CD4-positive, alpha-beta T cell treated with Interleukin-4 for 4 hours (primary cell): ENCODE measurements at regions not wholly inside any gene's neighbourhood (a gene's known extent, or its start where the extent isn't known, plus 50 kb on each side); places are given as distances from the start of the nearest gene placed in this dataset.

ENCODE experiments used
- DNase-seq: peaks from one replicate; pipeline ENCODE4 v3.0.0-alpha.2; 2020

DNA sequence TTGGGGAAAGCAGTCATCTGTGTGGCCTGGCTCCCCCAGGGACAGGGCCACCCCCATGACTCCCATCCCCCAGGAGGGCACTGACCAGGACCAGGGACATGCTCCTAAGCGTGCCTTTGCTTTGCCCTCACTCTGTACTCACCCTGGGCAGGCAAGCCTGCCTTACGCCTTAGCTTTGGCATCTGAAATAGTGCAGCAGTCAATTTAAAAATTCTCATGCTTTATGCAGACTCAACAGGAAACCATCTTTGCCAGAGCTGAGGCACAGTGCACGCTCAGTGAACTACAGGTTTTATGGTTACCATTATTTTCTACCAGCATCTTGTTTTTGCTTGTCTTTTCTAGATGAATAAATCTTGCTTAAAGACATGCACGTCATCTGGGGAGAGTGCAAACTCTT lies 323.5 kb downstream of the IRX2 start:
- DNase-seq = no peak

DNA sequence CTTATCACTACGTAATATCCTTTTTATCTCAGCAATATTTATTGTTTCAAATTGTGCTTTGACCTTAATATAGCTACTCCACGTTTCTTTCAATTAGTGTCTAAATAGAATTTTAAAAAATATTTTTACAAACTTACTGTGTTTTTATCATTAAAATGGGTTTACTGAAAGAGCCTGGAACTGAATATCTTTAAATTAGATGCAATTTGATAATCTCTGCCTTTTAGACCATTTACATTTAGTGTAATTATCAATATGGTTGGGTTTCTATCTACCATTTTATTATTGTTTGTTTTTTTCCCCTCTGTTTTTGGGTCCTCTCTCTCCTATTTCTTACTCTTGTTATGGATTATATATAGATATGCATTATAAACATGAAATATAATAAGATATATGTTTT lies 327.8 kb downstream of the IRX2 start:
- no peak for DNase-seq

GRCh38 chr5:2417301-2417700 lies 334.2 kb downstream of the IRX2 start:
- no peak for DNase-seq

DNA sequence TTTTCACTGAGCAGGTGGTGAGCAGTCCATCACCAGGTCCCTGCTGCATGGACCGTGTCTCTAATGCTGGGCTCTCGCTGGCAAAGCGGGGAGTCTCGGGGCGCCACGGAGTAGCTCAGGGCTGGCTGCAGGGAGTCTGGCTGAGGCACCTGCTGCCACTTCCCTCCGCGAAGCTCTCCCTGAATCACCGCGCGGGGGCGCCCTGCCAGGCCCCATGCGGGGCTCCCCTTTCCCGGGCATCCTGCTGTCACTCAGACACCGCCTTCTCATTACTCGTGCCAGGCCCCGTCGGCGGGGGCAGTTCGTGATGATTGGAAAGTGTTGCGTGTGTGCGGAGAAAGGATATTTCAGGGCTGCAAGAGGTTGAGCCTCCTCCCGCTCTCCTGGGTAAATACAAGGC lies 335.8 kb downstream of the IRX2 start:
- DNase-seq = no peak

GRCh38 chr5:2410451-2410850 lies 341.0 kb downstream of the IRX2 start:
- no peak for DNase-seq

GRCh38 chr5:2403296-2403695 lies 348.2 kb downstream of the IRX2 start:
- DNase-seq = no peak

- no peak for DNase-seq
These were observed 351.7 kb downstream of the IRX2 start for GRCh38 chr5:2399804-2400203.

GRCh38 chr5:2399096-2399495 lies 352.4 kb downstream of the IRX2 start:
- no peak for DNase-seq

DNA sequence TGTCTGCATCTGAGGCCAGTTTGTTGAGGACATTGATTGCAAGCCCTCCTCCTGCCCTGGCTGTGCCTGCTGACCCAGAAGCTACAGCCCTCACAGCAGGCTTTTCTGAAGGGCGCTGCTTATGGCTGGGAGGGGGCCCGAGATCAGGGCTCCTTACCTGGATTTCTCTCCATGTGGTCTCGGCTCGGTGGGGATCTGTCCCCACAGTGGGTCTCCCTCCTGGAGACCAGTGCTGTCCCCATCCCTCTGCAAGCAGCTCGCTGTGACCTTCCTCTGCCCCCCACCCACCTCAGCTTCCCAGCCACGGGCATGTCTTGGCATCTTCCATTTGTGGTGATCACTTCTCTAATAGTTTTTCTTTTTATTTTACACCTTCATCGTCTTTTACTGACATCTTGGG lies 357.9 kb downstream of the IRX2 start:
- no peak for DNase-seq

- no peak for DNase-seq
These were observed 359.9 kb downstream of the IRX2 start for GRCh38 chr5:2391566-2391965.

DNA sequence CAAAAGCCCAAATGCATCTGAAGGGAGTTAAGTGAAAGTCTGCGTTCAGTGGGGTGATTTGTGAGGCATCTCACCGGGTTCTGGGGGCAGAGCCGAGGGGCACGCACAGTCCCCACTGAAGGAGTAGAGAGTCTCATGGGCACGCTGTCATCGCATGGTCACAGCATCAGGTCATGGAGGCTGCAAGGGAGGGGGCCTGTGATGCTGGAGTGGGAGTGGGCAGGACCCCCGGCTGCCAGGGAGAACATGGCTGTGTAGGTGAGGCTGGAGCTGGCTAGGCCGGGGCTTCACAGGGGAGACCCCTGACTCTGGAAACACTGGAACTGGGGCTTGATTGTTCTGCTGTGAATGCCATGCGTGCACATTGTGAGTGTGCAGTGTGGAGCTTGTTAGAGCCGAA lies 360.5 kb downstream of the IRX2 start:
- DNase-seq = no peak

DNA sequence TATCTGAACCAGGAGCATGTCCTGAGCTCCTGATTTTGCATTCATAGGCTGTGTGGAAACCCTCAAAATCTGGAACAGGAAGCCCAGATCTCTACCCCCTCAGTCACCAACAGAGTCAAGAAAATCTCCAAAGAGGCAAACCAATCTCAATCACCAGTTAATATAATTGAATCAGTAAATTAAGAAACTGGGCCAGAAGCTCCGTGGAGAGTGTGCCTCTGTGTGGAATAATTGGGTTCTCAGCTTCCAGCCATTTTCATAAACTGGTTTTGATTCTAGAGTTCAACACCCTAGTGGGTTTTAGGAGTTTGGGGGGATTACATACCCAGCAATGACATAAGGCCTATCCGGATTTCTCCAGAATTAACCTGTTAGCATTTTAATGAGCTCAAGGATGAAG lies 362.9 kb downstream of the IRX2 start:
- DNase-seq = no peak

- DNase-seq = no peak
These were observed 363.7 kb downstream of the IRX2 start for GRCh38 chr5:2387634-2388325.

DNA sequence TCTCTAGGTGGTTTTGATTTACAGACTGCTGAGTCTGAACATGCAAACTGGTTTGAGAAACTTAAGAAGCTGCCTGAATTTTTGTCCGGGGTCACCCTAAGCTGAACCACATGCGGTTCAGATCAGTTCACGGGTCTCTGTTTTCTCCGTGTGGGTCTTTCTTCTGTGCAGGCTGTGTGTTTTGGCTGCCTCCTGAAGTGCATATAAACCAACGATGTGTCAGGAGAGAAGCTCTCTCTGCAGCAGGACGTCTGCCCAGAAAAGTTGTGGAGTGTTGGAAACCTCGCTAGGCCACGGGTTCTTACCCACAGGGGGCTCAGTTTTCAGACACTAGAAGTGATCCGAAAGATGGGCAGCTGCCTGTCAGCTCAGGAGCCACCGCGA lies 364.2 kb downstream of the IRX2 start:
- DNase-seq = no peak

DNA sequence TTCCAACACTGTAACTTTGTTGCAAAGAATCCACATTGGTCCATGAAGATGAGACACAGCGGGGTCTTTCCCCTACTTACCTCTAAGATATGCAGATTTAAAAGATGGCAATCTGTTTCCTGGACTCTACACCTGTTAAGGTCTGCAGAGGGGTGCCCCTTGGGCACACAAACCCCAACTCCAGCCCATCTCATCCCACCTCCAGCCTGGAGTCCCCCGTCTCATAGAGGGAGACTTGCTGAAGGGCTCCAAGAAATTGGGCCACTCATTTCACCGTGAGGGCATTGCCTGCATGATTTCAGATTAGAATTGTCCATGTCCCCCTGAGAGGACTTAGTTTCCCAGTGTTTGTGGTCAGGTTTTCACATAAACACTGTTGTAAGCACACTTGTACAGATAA lies 365.7 kb downstream of the IRX2 start:
- DNase-seq = no peak

GRCh38 chr5:2383698-2384065 lies 367.8 kb downstream of the IRX2 start:
- no peak for DNase-seq

- no peak for DNase-seq
These were observed 368.4 kb downstream of the IRX2 start for GRCh38 chr5:2382776-2383697.

DNA sequence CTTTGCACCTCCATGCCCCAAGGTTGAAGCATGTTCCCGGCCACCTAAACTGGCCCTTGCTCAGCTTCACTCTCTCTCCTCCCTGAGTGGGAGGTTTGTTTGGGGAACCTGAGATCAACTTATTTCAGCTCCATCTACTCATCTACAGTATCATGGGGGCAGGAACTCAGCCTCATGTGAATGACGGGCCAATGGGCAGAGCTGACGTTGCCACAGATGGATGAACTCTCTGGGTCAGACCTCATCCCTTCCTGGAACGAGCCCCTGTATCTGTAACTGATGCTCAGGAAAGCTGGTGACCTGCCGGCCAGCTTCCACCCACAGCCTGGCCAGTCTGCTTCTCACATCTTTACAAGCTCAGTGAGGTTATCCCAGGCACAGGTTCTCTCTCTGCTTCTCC lies 369.6 kb downstream of the IRX2 start:
- DNase-seq = no peak

DNA sequence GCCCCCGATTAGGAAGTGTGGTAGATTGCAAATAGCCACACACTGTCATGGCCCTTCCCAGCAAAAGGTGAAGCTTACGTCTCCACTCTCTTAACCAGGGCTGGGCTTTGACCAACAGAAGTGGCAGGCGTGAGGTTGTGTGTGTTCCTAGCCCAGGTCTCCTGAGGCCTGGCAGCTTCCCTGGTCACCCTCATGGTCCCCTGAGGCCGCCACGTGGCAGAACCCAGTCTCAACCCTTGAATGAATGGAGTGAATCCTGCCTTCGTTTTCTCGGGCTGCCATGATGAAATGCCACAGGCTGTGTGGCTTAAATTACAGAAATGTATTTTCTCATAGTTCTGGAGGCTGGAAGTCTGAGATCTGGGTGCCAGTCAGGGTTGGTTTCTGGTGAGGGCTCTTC lies 370.4 kb downstream of the IRX2 start:
- DNase-seq = no peak

DNA sequence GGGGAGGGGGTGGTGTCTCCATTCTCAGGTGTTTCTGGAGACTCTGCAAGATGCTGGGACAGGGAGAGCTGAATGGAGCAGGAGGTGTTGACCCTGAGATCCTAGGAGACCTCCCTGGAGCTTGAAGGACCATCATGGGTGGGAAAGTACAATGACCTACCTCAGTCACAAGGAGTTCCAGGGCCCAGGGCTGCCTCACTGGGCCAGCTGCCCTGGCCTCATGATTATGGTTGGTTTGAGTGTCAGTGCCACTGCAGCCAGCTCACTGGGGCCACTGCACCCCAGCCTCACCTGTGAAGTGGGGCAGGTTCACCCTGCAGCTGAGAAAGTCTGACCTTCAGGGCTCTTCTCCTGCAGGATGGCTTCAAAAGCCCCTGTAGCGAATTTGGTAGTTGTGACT lies 372.5 kb downstream of the IRX2 start:
- no peak for DNase-seq

DNA sequence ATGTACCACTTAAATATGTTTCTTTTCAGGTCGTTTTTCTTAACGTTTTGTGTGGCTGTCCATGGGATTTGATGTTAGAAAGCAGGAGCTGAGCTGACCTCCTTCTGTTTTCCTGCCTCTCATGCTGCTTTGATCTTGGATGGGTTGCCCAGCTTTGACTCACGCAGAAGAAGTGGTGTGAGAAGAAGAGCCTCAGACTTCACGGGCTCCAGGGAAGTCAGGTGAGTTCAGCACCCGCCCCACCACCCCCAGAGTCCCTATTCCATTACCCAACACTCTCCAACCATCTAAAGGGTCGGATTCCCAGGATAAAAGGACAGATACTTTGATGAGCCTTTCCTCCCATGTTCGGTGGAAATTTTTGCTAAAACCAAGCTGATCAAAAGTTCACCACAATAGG lies 373.4 kb downstream of the IRX2 start:
- no peak for DNase-seq

DNA sequence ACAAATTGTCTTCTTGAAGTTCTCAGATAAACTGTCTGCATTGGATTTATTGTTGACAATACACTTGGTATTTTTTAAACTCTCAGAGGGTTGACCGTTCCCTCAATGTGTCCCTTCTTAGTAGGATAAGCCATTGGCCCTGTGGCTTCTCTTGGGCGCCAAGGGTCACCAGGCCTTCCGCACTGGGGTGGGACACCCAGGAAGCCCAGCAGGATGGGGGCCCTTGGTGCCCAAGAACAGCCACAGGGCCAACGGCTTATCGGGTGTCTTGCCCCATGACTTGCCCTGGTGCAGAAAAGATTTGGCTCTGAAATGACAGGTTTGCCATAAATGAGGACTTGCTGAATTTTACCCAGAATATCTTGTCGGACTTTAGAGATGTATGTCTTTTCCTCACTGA lies 375.0 kb downstream of the IRX2 start:
- no peak for DNase-seq

DNA sequence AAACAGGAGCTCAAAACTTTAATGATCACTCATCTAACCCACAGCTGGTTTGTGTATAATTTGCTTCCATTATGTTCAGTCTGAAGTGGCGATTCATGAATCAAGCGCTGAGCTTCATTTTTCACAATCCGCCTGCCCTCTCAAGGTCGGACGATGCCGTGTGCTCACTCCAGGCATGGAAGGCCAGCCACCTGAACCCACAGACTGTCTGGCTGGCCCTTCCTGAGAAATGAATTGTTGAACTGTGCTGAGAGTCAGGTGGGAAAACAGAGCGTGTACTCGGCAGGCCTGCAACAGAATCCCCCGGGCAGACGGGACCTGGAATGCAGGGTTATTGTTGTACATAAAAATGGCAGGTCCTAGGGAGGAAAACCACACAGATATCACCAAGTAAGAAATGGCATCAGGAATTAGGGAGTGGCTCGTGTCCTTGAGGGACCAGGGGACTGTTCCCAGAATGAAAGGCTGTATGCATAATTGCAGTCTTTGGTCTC lies 375.7 kb downstream of the IRX2 start:
- no peak for DNase-seq

DNA sequence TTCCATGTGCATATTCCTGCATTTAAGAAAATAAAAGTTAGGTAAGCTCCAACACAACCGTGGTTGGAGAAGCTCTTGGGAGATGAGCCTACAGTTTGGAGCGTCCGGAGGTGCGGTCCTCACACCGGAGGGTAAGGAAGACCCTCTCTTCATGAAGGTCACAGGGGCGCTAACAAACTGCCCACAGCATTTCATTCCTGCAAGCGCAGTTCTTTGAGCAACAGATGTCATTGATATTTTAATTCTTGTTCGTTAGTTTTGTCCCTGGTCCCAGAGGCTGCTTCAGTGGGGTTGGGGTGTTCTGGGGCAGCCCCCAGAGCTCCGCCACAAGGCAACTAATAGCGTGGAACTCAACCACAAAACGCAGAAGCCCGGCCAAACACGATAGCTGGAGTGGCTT lies 376.2 kb downstream of the IRX2 start:
- no peak for DNase-seq

GRCh38 chr5:2374703-2375102 lies 376.8 kb downstream of the IRX2 start:
- DNase-seq = no peak
